ENCODE measurements at regions not wholly inside any gene's neighbourhood (a gene's known extent, or its start where the extent isn't known, plus 50 kb on each side); places are given as distances from the start of the nearest gene placed in this dataset.

DNA sequence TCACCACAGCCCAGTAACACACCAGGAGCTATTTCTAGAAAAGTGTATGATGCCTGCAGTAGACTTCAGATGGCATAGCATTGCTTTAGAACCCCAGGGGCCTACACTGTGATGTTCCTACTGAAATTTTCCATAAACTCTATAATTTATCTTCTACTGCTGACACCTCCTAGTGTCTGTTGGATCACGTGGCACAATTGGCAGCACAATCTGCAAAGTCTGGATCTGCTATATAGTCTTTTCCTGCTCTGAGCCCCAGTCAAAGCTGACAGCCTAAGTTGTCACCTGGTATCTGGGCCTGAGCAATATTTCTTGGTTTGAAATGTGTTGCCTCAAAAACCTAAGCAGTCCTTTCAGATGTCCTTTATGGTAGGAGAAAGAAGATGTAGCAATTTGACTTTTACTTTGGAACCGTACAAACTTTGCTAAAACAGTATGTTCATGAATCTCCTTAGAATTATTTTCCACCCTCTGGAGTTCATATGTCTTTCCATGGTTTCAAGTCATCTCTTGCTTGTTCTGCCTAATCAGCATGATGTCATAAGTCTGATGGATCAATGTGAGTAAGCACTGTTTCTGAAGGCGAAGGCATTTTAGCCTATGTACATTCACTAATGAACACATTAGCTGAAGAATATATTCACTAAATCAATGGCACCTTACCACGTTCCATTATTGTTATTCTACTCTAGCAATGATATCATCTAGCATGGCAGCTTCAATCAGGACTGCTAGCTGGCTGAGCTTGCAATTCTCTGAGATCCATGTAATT is 536.5 kb upstream of the NBEA start:
- Mint-ChIP-seq H3K4me1 (ENCODE audit: insufficient read depth, unreplicated experiment) (no peaks in the 10 kb centered on the region), H3K27ac (ENCODE audit: low read depth, unreplicated experiment) (no peak overlapping the region), H3K9me3 (ENCODE audit: unreplicated experiment) (no peaks in the 10 kb centered on the region), H3K4me3 (ENCODE audit: unreplicated experiment) (no peak overlapping the region), H3K27me3 (ENCODE audit: insufficient read depth, unreplicated experiment) (no peaks in the 10 kb centered on the region), H3K36me3 (ENCODE audit: insufficient read depth, unreplicated experiment) (no peaks in the 10 kb centered on the region)
- POLR2A ChIA-PET, result interaction anchor here (0.9 kb wide), 1 partner anchor 14 kb away, joined by 3 read pairs; no protein-coding TSS in a partner anchor
- CTCF ChIA-PET, result no interaction called here
- TF ChIP-seq, protein P1, sequence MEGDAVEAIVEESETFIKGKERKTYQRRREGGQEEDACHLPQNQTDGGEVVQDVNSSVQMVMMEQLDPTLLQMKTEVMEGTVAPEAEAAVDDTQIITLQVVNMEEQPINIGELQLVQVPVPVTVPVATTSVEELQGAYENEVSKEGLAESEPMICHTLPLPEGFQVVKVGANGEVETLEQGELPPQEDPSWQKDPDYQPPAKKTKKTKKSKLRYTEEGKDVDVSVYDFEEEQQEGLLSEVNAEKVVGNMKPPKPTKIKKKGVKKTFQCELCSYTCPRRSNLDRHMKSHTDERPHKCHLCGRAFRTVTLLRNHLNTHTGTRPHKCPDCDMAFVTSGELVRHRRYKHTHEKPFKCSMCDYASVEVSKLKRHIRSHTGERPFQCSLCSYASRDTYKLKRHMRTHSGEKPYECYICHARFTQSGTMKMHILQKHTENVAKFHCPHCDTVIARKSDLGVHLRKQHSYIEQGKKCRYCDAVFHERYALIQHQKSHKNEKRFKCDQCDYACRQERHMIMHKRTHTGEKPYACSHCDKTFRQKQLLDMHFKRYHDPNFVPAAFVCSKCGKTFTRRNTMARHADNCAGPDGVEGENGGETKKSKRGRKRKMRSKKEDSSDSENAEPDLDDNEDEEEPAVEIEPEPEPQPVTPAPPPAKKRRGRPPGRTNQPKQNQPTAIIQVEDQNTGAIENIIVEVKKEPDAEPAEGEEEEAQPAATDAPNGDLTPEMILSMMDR (IDR thresholded peaks at IDR 0.05; ENCODE audit: unreplicated experiment), result no peak
- no peak for DNase-seq (ENCODE audit: unreplicated experiment)
- BruUV-seq (replicated peaks), result no TSS peak
- intact Hi-C loops (cut with micrococcal nuclease), result no loop called here

DNA sequence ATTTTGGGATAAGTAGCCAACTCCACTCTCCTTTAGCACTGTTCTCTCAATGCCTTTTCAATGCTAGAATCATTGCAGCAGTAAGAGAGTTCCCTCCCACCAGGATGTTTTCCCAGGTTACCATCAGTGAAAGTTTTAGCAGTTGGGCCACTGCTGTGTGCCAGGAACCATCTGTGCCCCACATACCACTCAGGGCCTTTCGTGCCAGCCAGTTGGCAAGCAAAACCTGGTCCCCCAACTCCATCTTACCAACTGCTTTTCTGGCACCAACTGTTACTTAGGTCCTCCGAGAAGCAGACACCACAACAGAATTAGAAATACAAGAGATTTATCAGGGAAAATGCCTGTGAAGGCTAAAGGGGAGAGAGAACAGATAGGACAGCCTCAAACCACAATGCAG is 533.4 kb upstream of the NBEA start:
- Mint-ChIP-seq H3K36me3 (ENCODE audit: insufficient read depth, unreplicated experiment) (no peaks in the 10 kb centered on the region), H3K27ac (ENCODE audit: low read depth, unreplicated experiment) (no peak overlapping the region), H3K4me1 (ENCODE audit: insufficient read depth, unreplicated experiment) (peaks cover 8% of the 10 kb centered on the region), H3K27me3 (ENCODE audit: insufficient read depth, unreplicated experiment) (no peaks in the 10 kb centered on the region), H3K9me3 (ENCODE audit: unreplicated experiment) (no peaks in the 10 kb centered on the region), H3K4me3 (ENCODE audit: unreplicated experiment) (no peak overlapping the region)
- no peak for DNase-seq (ENCODE audit: unreplicated experiment)
- no TSS peak for BruUV-seq (replicated peaks)
- intact Hi-C loops (cut with micrococcal nuclease), result no loop called here
- CTCF ChIA-PET, result no interaction called here
- TF ChIP-seq, protein P1 (IDR thresholded peaks at IDR 0.05; ENCODE audit: unreplicated experiment), result no peak
- POLR2A ChIA-PET, result no interaction called here

DNA sequence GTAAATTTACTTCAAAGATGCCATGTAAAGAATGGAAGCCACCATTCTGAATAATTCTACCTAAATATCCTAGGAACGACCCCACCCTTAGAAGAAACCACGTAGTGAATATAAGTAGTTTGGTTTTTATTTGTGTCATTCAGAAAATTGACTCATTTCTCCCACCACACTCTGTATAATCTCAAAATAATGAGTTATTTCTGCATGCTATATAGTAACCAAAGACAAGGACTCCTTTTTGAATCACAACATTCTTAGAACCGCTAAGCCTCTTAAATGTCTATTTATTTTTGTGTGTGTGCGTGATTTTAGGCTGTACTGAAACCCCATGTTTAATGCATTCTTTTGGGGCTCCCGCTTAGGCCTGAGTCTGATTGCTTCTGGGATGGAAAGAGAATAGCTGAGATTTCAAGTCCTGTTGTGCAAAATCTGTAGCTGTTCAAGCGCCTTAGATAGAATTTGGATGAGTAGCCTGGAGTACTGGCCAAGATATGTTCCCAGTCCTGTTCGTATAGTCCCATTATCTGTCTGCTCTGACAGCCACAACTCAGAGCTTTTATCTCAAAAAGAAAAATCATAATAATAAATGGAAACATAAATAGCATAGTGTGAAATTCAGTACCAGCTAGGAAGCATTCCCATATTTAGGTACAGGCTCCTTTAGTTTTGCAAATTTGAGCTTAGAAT is 532.4 kb upstream of the NBEA start:
- intact Hi-C loops (cut with micrococcal nuclease), result no loop called here

DNA sequence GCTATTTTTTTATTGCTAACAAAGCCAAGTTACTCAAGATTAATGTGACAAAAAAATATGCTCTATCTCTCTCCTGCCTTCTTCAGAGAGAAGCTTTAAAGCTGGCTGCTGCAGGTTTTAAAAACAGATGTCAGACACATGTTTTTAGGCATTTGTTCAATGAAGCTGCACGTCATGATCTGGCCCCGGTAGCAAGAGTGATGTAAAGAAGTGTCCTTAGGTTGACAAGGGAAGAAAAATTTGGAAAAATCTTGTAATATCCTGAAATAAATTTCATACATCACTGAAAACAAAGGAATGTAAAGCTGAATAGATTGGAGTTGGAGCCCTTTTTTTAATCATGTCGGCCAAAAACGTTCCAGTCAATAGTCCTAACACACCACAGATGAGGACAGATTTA is 531.4 kb upstream of the NBEA start:
- Mint-ChIP-seq H3K4me3 (ENCODE audit: unreplicated experiment) (no peak overlapping the region), H3K9me3 (ENCODE audit: unreplicated experiment) (no peaks in the 10 kb centered on the region), H3K4me1 (ENCODE audit: insufficient read depth, unreplicated experiment) (peaks cover 8% of the 10 kb centered on the region), H3K27ac (ENCODE audit: low read depth, unreplicated experiment) (no peak overlapping the region), H3K36me3 (ENCODE audit: insufficient read depth, unreplicated experiment) (no peaks in the 10 kb centered on the region), H3K27me3 (ENCODE audit: insufficient read depth, unreplicated experiment) (no peaks in the 10 kb centered on the region)
- no peak for DNase-seq (ENCODE audit: unreplicated experiment)
- POLR2A ChIA-PET, result interaction anchor here (2.0 kb wide), 1 partner anchor 12 kb away, joined by 4 read pairs; no protein-coding TSS in a partner anchor
- CTCF ChIA-PET, result no interaction called here
- TF ChIP-seq, protein P1 (IDR thresholded peaks at IDR 0.05; ENCODE audit: unreplicated experiment), result no peak
- BruUV-seq (replicated peaks), result no TSS peak
- intact Hi-C loops (cut with micrococcal nuclease), result no loop called here

More for the DNA sequence above, 532.4 kb upstream of the NBEA start:
- BruUV-seq (replicated peaks), result no TSS peak
- Mint-ChIP-seq H3K27me3 (ENCODE audit: insufficient read depth, unreplicated experiment) (no peaks in the 10 kb centered on the region), H3K27ac (ENCODE audit: low read depth, unreplicated experiment) (no peak overlapping the region), H3K4me3 (ENCODE audit: unreplicated experiment) (no peak overlapping the region), H3K4me1 (ENCODE audit: insufficient read depth, unreplicated experiment) (peaks cover 8% of the 10 kb centered on the region), H3K9me3 (ENCODE audit: unreplicated experiment) (no peaks in the 10 kb centered on the region), H3K36me3 (ENCODE audit: insufficient read depth, unreplicated experiment) (no peaks in the 10 kb centered on the region)
- TF ChIP-seq, protein P1 (IDR thresholded peaks at IDR 0.05; ENCODE audit: unreplicated experiment), result no peak
- ChIA-PET CTCF (no interaction called here), POLR2A (no interaction called here)
- no peak for DNase-seq (ENCODE audit: unreplicated experiment)

Measured in MCF 10A (cell line).